SKM-1 treated with dmso at 0.1 percent for 144 hours (cell line): ENCODE measurements at regions not wholly inside any gene's neighbourhood (a gene's known extent, or its start where the extent isn't known, plus 50 kb on each side); places are given as distances from the start of the nearest gene placed in this dataset.

ENCODE experiments used
- DNase-seq: peaks from one replicate; lab custom pipeline; 2025; ENCODE audit not compliant: unreplicated experiment; lab: John Stamatoyannopoulos, UW

DNA sequence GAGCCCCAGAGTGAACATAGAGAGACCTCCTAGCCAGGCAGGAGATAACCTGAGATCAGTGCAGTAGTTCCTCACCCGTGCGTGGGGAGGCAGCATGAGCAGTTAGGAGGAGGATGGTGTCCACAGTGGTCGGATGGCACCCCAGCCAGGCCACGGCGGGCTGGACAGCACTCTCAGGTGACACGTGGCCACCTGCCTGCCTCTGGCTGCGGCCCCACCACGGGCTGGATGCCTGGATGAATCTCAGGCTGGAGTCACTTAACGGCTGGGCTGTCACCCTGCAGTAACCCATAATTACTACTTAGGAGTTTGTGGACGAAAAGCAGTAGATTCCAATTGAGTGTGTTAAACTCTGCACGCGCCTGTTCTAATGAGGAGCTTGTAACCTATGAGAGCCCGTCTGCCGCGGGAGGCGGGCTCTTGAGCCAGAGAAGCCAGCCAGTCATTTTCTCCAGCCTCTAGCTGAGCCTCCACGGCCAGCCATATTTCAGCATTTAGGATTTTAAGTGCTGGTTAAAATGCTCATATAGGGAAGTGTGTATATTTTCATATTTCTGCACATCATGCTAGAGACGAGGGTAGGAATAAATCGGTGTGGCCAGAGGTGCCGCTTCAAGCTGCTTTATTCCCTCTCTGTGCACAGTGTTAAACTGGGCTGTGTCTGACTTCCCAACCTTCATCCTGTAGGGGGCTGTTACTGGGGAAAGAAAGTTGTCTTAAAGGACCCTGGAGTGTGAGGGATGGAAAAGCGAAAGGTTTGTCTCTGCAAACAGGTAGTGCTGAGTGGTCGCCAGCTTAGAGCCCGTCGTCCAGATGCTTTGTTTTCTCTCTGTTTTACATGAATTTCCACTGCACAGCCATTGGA is 144.0 kb downstream of the GLI2 start:
- DNase-seq = no peak

GRCh38 chr2:120880381-120880780 is 144.7 kb downstream of the GLI2 start:
- no peak for DNase-seq

- no peak for DNase-seq
Measured at GRCh38 chr2:120881981-120882788, 146.5 kb downstream of the GLI2 start.

DNA sequence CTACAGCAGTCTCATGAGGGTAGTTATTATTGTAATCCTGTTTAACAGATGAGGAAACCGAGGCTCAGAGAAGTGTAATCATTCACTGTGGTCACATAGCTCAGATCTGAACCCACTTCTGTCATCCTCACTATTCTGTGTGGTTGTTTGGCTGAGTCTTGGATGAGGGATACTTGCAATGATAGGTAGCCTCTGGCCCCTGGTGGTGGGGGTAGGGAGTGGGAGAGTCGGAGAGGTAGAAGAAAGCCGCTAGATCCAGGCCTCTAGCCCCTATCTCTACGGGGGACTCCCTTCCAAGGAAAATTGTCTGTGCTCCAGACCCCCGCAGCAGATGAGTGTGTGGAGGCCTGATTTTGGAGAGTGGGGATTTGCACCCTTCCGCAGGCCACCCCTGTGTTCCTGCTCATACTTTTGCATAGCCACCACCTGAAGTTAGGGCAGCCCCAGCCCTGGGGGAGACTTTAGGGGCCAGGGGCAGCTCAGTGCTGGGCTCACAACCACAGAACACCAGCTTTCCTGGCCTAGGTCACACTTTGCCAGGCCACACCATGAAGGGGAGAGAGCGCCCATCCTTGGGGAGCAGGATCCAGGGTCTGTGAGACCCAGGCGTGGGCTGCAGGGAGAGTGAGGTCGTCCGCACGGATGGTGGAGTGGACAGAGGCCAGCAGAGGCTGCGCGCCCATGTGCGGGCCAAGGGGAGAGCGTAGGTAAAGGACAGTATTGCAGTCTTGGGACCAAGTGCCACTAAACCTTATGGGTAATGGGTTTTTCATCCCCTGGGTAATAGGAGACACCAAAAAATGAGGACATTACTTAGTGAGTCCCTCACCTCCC is 148.2 kb downstream of the GLI2 start:
- DNase-seq = no peak

DNA sequence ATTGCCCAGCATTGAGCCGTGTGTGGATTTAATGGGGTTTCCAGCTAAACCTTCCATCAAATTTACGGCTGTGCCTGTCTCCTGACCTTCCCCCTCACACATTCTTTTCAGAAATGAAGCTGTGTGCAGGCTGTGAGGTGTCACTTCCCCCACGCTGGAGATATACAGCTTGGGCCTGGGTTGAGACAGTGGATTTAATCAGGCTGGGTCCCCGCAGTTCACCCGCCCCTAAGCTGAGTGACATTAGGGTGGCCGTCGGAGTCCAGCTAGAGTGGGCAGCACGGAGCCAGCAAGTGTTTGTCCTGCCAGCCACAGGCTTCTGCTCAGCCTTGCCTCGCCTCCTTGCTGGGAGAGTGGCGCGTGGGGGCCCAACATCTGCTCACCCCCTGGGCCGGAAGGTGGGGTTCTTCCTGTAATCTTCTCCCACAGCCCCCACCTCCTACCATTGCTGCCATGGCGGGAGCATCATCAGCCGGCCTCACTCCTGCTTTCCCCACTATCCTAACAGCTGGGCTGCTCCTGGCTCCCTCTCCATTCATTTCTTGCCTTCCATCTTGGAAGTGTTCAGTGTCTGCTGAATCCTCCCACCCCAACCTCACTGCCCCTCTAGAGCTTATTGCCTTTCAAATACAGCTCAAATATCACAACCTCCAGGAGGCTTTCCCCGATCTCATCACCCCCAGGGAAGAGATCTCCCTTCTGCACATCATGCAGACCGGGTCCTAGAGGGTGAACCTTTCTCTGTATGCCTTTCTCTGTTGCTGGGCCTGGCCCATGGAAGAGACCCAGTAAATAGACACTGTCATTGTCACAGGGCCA is 149.0 kb downstream of the GLI2 start:
- DNase-seq = no peak

GRCh38 chr2:120885321-120885720 is 149.7 kb downstream of the GLI2 start:
- no peak for DNase-seq

GRCh38 chr2:120885749-120886148 is 150.1 kb downstream of the GLI2 start:
- DNase-seq = no peak

GRCh38 chr2:120886534-120887319 is 151.1 kb downstream of the GLI2 start:
- DNase-seq = no peak

DNA sequence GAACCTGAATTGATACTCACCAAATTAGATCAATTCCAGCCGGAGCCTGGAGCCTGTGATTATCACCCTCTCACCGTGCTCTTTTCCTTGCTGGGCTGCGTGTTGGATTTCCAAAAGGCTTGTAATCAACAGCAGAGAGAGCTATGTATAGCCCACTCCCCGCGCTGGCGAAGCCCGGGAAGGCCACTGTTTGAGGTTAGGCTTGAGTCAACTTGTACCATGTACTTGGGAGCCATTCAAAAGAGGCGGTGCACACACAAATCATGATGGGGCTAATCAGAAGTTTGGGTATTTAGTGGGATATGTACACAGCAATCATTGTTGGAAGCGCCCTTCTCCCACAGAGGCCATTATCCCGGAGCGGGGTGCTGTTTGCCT is 151.6 kb downstream of the GLI2 start:
- DNase-seq = no peak

GRCh38 chr2:120887741-120888231 is 152.1 kb downstream of the GLI2 start:
- DNase-seq = no peak

DNA sequence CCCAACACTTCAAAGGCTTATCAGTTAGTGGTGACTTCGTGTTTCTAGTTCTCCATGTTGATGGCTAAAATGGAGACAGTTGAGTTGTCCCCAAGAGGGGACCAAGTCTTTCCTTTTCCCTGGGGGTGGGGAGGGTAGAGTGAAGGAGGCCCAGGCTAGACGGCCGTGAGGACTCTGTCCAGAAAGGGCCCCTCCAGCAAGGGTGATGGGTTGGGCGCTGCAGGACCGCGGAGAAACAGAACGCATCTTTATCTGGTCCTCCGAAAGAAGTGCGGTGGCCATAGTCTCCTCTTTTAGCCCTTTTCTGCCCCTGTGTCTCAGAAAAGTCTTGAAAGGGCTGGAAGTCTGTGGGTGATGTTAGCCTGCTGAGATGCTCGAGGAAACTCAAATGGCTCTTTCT is 153.2 kb downstream of the GLI2 start:
- no peak for DNase-seq

- no peak for DNase-seq
Measured at GRCh38 chr2:120889936-120890335, 154.3 kb downstream of the GLI2 start.

DNA sequence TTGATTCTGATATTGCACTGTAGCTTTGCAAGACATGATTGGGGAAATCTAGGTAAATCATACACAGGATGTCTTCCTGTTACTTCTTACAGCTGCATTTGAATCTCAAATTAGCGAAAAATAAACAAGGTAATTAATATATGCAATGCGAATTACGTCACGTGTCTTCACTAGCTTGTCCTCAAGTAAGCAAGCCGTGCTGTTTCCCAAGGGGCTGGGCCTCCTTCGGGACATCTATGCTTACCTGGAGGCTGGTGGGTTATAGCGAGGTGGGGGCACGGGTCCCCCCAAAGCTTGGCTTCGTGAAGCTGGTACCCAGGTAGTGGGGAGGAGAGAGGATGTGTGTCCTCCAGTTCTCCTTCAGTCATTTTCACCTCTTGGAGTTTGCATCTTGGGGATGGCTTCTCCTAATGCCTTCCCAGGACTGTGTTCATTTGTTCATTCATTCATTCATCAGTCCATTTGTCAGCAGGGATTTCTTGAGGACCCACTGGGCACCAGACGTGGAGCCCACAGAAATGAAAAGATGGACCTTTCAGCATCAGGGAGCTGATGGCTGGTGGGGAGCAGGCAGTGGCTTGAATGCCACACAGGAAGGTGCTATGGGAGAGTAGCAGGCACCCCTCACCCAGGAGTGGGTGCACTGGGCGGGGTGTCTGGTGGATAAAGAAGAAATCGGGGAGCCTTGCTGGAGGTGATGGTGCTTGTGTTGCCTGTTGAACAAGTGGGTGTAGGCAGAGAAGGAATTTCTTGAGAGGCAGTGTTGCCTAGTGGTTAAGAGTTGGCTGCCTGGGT is 155.1 kb downstream of the GLI2 start:
- no peak for DNase-seq

DNA sequence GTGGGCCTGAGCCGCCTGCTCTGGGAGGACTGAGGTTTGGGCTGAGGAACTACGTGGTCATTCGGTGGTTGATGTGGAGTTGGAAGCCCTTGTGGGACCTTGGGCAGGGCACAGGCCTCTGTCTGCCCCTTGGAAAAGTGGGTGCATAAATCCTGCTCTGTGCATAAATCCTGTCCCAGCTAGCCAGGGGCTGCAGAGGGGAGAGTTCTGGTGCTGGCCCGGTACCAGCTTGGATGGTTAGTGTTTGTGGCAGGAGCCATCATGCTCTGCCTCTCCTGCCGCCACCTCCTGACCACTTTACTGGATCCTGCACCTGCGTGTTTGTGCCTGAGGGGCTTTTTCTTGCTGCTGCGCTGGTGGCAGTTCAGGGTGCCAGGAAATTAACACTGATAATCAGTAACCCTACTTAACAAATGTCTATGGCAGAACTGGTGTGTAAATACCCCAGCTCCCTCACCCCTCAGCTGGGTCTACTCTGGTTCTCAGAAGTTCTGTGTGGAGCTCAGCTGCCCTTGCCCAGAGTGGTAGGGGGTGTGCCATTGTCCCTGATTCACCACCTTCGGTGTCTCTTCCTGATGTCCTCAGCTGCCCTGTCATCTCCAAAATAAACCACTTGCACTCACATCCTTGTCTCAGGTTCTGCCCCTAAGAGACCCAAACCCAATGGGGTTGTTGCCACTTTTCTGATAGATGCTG is 156.8 kb downstream of the GLI2 start:
- no peak for DNase-seq

- DNase-seq = no peak
Measured at GRCh38 chr2:120892967-120893667, 157.4 kb downstream of the GLI2 start.

DNA sequence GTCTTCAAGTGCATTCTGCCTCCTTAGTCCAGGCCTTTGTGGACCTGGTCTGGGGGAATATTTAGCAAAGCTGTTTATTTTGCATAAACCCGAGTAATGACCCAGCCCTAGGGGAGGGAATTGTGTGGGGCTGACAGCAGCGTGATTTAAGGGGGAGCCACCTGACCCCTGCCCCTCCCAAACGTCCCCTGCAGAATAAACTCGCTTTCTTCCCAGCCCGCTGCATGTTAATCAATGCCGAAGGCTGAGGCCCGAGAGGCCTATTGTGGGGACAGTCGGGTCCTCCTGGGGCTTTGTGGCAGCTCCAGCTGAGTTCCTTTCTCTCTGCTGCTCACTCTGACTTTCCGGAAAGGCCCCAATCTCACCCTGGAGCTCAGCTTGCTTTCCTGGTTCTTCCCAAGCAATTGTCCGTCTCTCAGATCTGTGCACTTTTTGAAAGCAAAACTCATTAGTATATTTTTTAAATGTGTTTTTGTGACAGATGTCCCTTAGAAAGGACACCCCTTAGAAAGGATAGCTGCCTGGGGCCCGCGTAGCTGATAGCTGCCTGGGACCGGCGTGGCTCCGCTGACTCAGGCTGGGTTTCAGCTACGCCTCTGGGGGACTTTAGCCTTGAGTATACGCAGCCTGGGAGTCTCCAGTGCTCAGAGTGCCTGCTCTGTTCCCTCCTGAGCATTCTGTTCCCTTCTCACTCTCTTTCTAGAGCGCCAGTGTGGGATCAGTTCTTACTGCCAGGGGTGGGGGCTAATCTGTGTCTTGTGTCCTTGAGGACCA is 158.3 kb downstream of the GLI2 start:
- no peak for DNase-seq

- no peak for DNase-seq
Measured at GRCh38 chr2:120894966-120895365, 159.3 kb downstream of the GLI2 start.
